ENCODE measurements at regions not wholly inside any gene's neighbourhood (a gene's known extent, or its start where the extent isn't known, plus 50 kb on each side); places are given as distances from the start of the nearest gene placed in this dataset.

- DNase-seq (ENCODE audit: low read depth, low spot score), result no peak
- no peak overlapping the region for H3K4me3 ChIP-seq (ENCODE audit: low read length)
- no peaks in the 10 kb centered on the region for H3K9me3 ChIP-seq (ENCODE audit: control insufficient read depth, insufficient read depth, low read length)
- H3K27ac ChIP-seq (ENCODE audit: low read length), result no peak overlapping the region
- H3K4me1 ChIP-seq (ENCODE audit: control insufficient read depth, insufficient read depth, low read length), result no peaks in the 10 kb centered on the region
- H3K27me3 ChIP-seq (ENCODE audit: control insufficient read depth, insufficient read depth, low read length), result no peaks in the 10 kb centered on the region
- no peaks in the 10 kb centered on the region for H3K36me3 ChIP-seq (ENCODE audit: control insufficient read depth, insufficient read depth, low read length)
- WGBS (ENCODE audit: insufficient coverage, insufficient read length), result no CpG with 5 or more reads among the region's 3 CpGs
Observed at GRCh38 chr2:62447411-62447810, 58.6 kb downstream of the TMEM17 start.

GRCh38 chr2:62446491-62446890 lies 59.5 kb downstream of the TMEM17 start:
- Histone ChIP-seq H3K36me3 (ENCODE audit: control insufficient read depth, insufficient read depth, low read length) (no peaks in the 10 kb centered on the region), H3K9me3 (ENCODE audit: control insufficient read depth, insufficient read depth, low read length) (no peaks in the 10 kb centered on the region), H3K4me1 (ENCODE audit: control insufficient read depth, insufficient read depth, low read length) (no peaks in the 10 kb centered on the region), H3K27me3 (ENCODE audit: control insufficient read depth, insufficient read depth, low read length) (no peaks in the 10 kb centered on the region), H3K4me3 (ENCODE audit: low read length) (no peak overlapping the region), H3K27ac (ENCODE audit: low read length) (no peak overlapping the region)
- whole genome bisulfite sequencing (ENCODE audit: insufficient coverage, insufficient read length), result no CpG with 5 or more reads among the region's 1 CpG
- no peak for DNase-seq (ENCODE audit: low read depth, low spot score)

GRCh38 chr2:62443886-62444285 lies 62.1 kb downstream of the TMEM17 start:
- no CpG with 5 or more reads among the region's 4 CpGs for WGBS (ENCODE audit: insufficient coverage, insufficient read length)
- Histone ChIP-seq H3K36me3 (ENCODE audit: control insufficient read depth, insufficient read depth, low read length) (no peaks in the 10 kb centered on the region), H3K27me3 (ENCODE audit: control insufficient read depth, insufficient read depth, low read length) (no peaks in the 10 kb centered on the region), H3K4me1 (ENCODE audit: control insufficient read depth, insufficient read depth, low read length) (no peaks in the 10 kb centered on the region), H3K4me3 (ENCODE audit: low read length) (no peak overlapping the region), H3K27ac (ENCODE audit: low read length) (no peak overlapping the region), H3K9me3 (ENCODE audit: control insufficient read depth, insufficient read depth, low read length) (no peaks in the 10 kb centered on the region)
- no peak for DNase-seq (ENCODE audit: low read depth, low spot score)

- H3K9me3 ChIP-seq (ENCODE audit: control insufficient read depth, insufficient read depth, low read length), result no peaks in the 10 kb centered on the region
- no peaks in the 10 kb centered on the region for H3K36me3 ChIP-seq (ENCODE audit: control insufficient read depth, insufficient read depth, low read length)
- H3K27me3 ChIP-seq (ENCODE audit: control insufficient read depth, insufficient read depth, low read length), result no peaks in the 10 kb centered on the region
- no CpG with 5 or more reads among the region's 4 CpGs for WGBS (ENCODE audit: insufficient coverage, insufficient read length)
- H3K4me1 ChIP-seq (ENCODE audit: control insufficient read depth, insufficient read depth, low read length), result no peaks in the 10 kb centered on the region
- DNase-seq (ENCODE audit: low read depth, low spot score), result no peak
- no peak overlapping the region for H3K4me3 ChIP-seq (ENCODE audit: low read length)
- H3K27ac ChIP-seq (ENCODE audit: low read length), result no peak overlapping the region
Observed at GRCh38 chr2:62443471-62443870, 62.5 kb downstream of the TMEM17 start.

GRCh38 chr2:62441824-62442223 lies 64.2 kb downstream of the TMEM17 start:
- DNase-seq (ENCODE audit: low read depth, low spot score), result no peak
- Histone ChIP-seq H3K36me3 (ENCODE audit: control insufficient read depth, insufficient read depth, low read length) (no peaks in the 10 kb centered on the region), H3K4me3 (ENCODE audit: low read length) (no peak overlapping the region), H3K27ac (ENCODE audit: low read length) (no peak overlapping the region), H3K27me3 (ENCODE audit: control insufficient read depth, insufficient read depth, low read length) (no peaks in the 10 kb centered on the region), H3K4me1 (ENCODE audit: control insufficient read depth, insufficient read depth, low read length) (no peaks in the 10 kb centered on the region), H3K9me3 (ENCODE audit: control insufficient read depth, insufficient read depth, low read length) (no peaks in the 10 kb centered on the region)
- WGBS (ENCODE audit: insufficient coverage, insufficient read length), result no CpG with 5 or more reads among the region's 6 CpGs

- no CpG with 5 or more reads among the region's 5 CpGs for WGBS (ENCODE audit: insufficient coverage, insufficient read length)
- Histone ChIP-seq H3K4me3 (ENCODE audit: low read length) (no peak overlapping the region), H3K27me3 (ENCODE audit: control insufficient read depth, insufficient read depth, low read length) (no peaks in the 10 kb centered on the region), H3K36me3 (ENCODE audit: control insufficient read depth, insufficient read depth, low read length) (no peaks in the 10 kb centered on the region), H3K27ac (ENCODE audit: low read length) (no peak overlapping the region), H3K4me1 (ENCODE audit: control insufficient read depth, insufficient read depth, low read length) (no peaks in the 10 kb centered on the region), H3K9me3 (ENCODE audit: control insufficient read depth, insufficient read depth, low read length) (no peaks in the 10 kb centered on the region)
- no peak for DNase-seq (ENCODE audit: low read depth, low spot score)
Observed at GRCh38 chr2:62441421-62441820, 64.6 kb downstream of the TMEM17 start.

- DNase-seq (ENCODE audit: low read depth, low spot score), result no peak
- Histone ChIP-seq H3K36me3 (ENCODE audit: control insufficient read depth, insufficient read depth, low read length) (no peaks in the 10 kb centered on the region), H3K4me1 (ENCODE audit: control insufficient read depth, insufficient read depth, low read length) (no peaks in the 10 kb centered on the region), H3K4me3 (ENCODE audit: low read length) (no peak overlapping the region), H3K9me3 (ENCODE audit: control insufficient read depth, insufficient read depth, low read length) (no peaks in the 10 kb centered on the region), H3K27ac (ENCODE audit: low read length) (no peak overlapping the region), H3K27me3 (ENCODE audit: control insufficient read depth, insufficient read depth, low read length) (no peaks in the 10 kb centered on the region)
- no CpG with 5 or more reads among the region's 6 CpGs for WGBS (ENCODE audit: insufficient coverage, insufficient read length)
Observed at GRCh38 chr2:62440281-62440946, 65.6 kb downstream of the TMEM17 start.

- H3K4me1 ChIP-seq (ENCODE audit: control insufficient read depth, insufficient read depth, low read length), result no peaks in the 10 kb centered on the region
- H3K9me3 ChIP-seq (ENCODE audit: control insufficient read depth, insufficient read depth, low read length), result no peaks in the 10 kb centered on the region
- H3K36me3 ChIP-seq (ENCODE audit: control insufficient read depth, insufficient read depth, low read length), result no peaks in the 10 kb centered on the region
- no peaks in the 10 kb centered on the region for H3K27me3 ChIP-seq (ENCODE audit: control insufficient read depth, insufficient read depth, low read length)
- no peak overlapping the region for H3K4me3 ChIP-seq (ENCODE audit: low read length)
- no peak overlapping the region for H3K27ac ChIP-seq (ENCODE audit: low read length)
- WGBS (ENCODE audit: insufficient coverage, insufficient read length), result no CpG with 5 or more reads among the region's 3 CpGs
- DNase-seq (ENCODE audit: low read depth, low spot score), result no peak
Observed at GRCh38 chr2:62439425-62439824, 66.6 kb downstream of the TMEM17 start.

GRCh38 chr2:62437785-62438184 lies 68.2 kb downstream of the TMEM17 start:
- no peaks in the 10 kb centered on the region for H3K36me3 ChIP-seq (ENCODE audit: control insufficient read depth, insufficient read depth, low read length)
- WGBS (ENCODE audit: insufficient coverage, insufficient read length), result no CpG with 5 or more reads among the region's 5 CpGs
- no peak overlapping the region for H3K27ac ChIP-seq (ENCODE audit: low read length)
- no peaks in the 10 kb centered on the region for H3K4me1 ChIP-seq (ENCODE audit: control insufficient read depth, insufficient read depth, low read length)
- DNase-seq (ENCODE audit: low read depth, low spot score), result no peak
- no peak overlapping the region for H3K4me3 ChIP-seq (ENCODE audit: low read length)
- H3K27me3 ChIP-seq (ENCODE audit: control insufficient read depth, insufficient read depth, low read length), result no peaks in the 10 kb centered on the region
- H3K9me3 ChIP-seq (ENCODE audit: control insufficient read depth, insufficient read depth, low read length), result no peaks in the 10 kb centered on the region

- Histone ChIP-seq H3K27me3 (ENCODE audit: control insufficient read depth, insufficient read depth, low read length) (no peaks in the 10 kb centered on the region), H3K36me3 (ENCODE audit: control insufficient read depth, insufficient read depth, low read length) (no peaks in the 10 kb centered on the region), H3K27ac (ENCODE audit: low read length) (no peak overlapping the region), H3K9me3 (ENCODE audit: control insufficient read depth, insufficient read depth, low read length) (no peaks in the 10 kb centered on the region), H3K4me3 (ENCODE audit: low read length) (no peak overlapping the region), H3K4me1 (ENCODE audit: control insufficient read depth, insufficient read depth, low read length) (no peaks in the 10 kb centered on the region)
- WGBS (ENCODE audit: insufficient coverage, insufficient read length), result no CpG with 5 or more reads among the region's 3 CpGs
- no peak for DNase-seq (ENCODE audit: low read depth, low spot score)
Observed at GRCh38 chr2:62435720-62436119, 70.3 kb downstream of the TMEM17 start.

- no peaks in the 10 kb centered on the region for H3K4me1 ChIP-seq (ENCODE audit: control insufficient read depth, insufficient read depth, low read length)
- H3K36me3 ChIP-seq (ENCODE audit: control insufficient read depth, insufficient read depth, low read length), result no peaks in the 10 kb centered on the region
- no peak for DNase-seq (ENCODE audit: low read depth, low spot score)
- H3K9me3 ChIP-seq (ENCODE audit: control insufficient read depth, insufficient read depth, low read length), result no peaks in the 10 kb centered on the region
- no CpG with 5 or more reads among the region's 3 CpGs for WGBS (ENCODE audit: insufficient coverage, insufficient read length)
- H3K27me3 ChIP-seq (ENCODE audit: control insufficient read depth, insufficient read depth, low read length), result no peaks in the 10 kb centered on the region
- H3K27ac ChIP-seq (ENCODE audit: low read length), result no peak overlapping the region
- no peak overlapping the region for H3K4me3 ChIP-seq (ENCODE audit: low read length)
Observed at GRCh38 chr2:62432407-62432806, 73.6 kb downstream of the TMEM17 start.
